ENCODE measurements at regions not wholly inside any gene's neighbourhood (a gene's known extent, or its start where the extent isn't known, plus 50 kb on each side); places are given as distances from the start of the nearest gene placed in this dataset.
"Not testable (repeated sequence)": the region's sequence is repeated elsewhere in the genome, so short reads cannot be mapped to it uniquely, and the experiment has no call there.

GRCh38 chr7:32223721-32224120 lies 153.5 kb upstream of the PDE1C start:
- Histone ChIP-seq H3K9me3 (no peaks in the 10 kb centered on the region), H3K36me3 (no peaks in the 10 kb centered on the region), H3K4me1 (no peaks in the 10 kb centered on the region), H3K4me3 (no peak overlapping the region), H3K27me3 (no peaks in the 10 kb centered on the region), H3K27ac (no peak overlapping the region)
- no peak for TF ChIP-seq CTCF (IDR thresholded peaks at IDR 0.05)
- DNase-seq (ENCODE audit: low spot score in 2 of 2): no peak
- intact Hi-C loops (cut with DNase I): no loop called here

- TF ChIP-seq CTCF (IDR thresholded peaks at IDR 0.05): no peak
- no peaks in the 10 kb centered on the region for H3K27me3 ChIP-seq
- H3K9me3 ChIP-seq: no peaks in the 10 kb centered on the region
- intact Hi-C loops (cut with DNase I): no loop called here
- H3K27ac ChIP-seq: no peak overlapping the region
- H3K36me3 ChIP-seq: no peaks in the 10 kb centered on the region
- no peak overlapping the region for H3K4me3 ChIP-seq
- no peak for DNase-seq (ENCODE audit: low spot score in 2 of 2)
- no peaks in the 10 kb centered on the region for H3K4me1 ChIP-seq
Measured at GRCh38 chr7:32223071-32223650, 153.0 kb upstream of the PDE1C start.

GRCh38 chr7:32222251-32222900 lies 152.2 kb upstream of the PDE1C start:
- Histone ChIP-seq H3K27me3 (no peaks in the 10 kb centered on the region), H3K27ac (no peak overlapping the region), H3K4me3 (no peak overlapping the region), H3K36me3 (no peaks in the 10 kb centered on the region), H3K4me1 (no peaks in the 10 kb centered on the region), H3K9me3 (no peaks in the 10 kb centered on the region)
- no peak for DNase-seq (ENCODE audit: low spot score in 2 of 2)
- TF ChIP-seq CTCF (IDR thresholded peaks at IDR 0.05): no peak
- intact Hi-C loops (cut with DNase I): no loop called here

GRCh38 chr7:32221736-32222135 lies 151.5 kb upstream of the PDE1C start:
- Histone ChIP-seq H3K4me3 (no peak overlapping the region), H3K36me3 (no peaks in the 10 kb centered on the region), H3K4me1 (no peaks in the 10 kb centered on the region), H3K9me3 (no peaks in the 10 kb centered on the region), H3K27ac (no peak overlapping the region), H3K27me3 (no peaks in the 10 kb centered on the region)
- intact Hi-C loops (cut with DNase I): no loop called here
- DNase-seq (ENCODE audit: low spot score in 2 of 2): no peak
- no peak for TF ChIP-seq CTCF (IDR thresholded peaks at IDR 0.05)

GRCh38 chr7:32221056-32221455 lies 150.8 kb upstream of the PDE1C start:
- TF ChIP-seq CTCF (IDR thresholded peaks at IDR 0.05): no peak
- H3K4me1 ChIP-seq: no peaks in the 10 kb centered on the region
- H3K9me3 ChIP-seq: no peaks in the 10 kb centered on the region
- intact Hi-C loops (cut with DNase I): no loop called here
- no peak for DNase-seq (ENCODE audit: low spot score in 2 of 2)
- H3K27ac ChIP-seq: no peak overlapping the region
- H3K27me3 ChIP-seq: no peaks in the 10 kb centered on the region
- H3K36me3 ChIP-seq: no peaks in the 10 kb centered on the region
- H3K4me3 ChIP-seq: no peak overlapping the region

GRCh38 chr7:32219831-32220230 lies 149.6 kb upstream of the PDE1C start:
- H3K27ac ChIP-seq; H3K9me3 ChIP-seq; H3K4me3 ChIP-seq; H3K36me3 ChIP-seq; DNase-seq (ENCODE audit: low spot score in 2 of 2); H3K4me1 ChIP-seq; H3K27me3 ChIP-seq; intact Hi-C loops (cut with DNase I): not testable (repeated sequence)
